ENCODE measurements at regions not wholly inside any gene's neighbourhood (a gene's known extent, or its start where the extent isn't known, plus 50 kb on each side); places are given as distances from the start of the nearest gene placed in this dataset.

GRCh38 chr4:18422685-18423084 is 401.1 kb upstream of the LCORL start:
- no peak for TF ChIP-seq CTCF (IDR thresholded peaks at IDR 0.05)
- no peak for TF ChIP-seq POLR2A (IDR thresholded peaks at IDR 0.05)

Data from sigmoid colon (tissue), 3 donors.